ENCODE measurements at regions not wholly inside any gene's neighbourhood (a gene's known extent, or its start where the extent isn't known, plus 50 kb on each side); places are given as distances from the start of the nearest gene placed in this dataset.
"Not testable (repeated sequence)": the region's sequence is repeated elsewhere in the genome, so short reads cannot be mapped to it uniquely, and the experiment has no call there.

DNA sequence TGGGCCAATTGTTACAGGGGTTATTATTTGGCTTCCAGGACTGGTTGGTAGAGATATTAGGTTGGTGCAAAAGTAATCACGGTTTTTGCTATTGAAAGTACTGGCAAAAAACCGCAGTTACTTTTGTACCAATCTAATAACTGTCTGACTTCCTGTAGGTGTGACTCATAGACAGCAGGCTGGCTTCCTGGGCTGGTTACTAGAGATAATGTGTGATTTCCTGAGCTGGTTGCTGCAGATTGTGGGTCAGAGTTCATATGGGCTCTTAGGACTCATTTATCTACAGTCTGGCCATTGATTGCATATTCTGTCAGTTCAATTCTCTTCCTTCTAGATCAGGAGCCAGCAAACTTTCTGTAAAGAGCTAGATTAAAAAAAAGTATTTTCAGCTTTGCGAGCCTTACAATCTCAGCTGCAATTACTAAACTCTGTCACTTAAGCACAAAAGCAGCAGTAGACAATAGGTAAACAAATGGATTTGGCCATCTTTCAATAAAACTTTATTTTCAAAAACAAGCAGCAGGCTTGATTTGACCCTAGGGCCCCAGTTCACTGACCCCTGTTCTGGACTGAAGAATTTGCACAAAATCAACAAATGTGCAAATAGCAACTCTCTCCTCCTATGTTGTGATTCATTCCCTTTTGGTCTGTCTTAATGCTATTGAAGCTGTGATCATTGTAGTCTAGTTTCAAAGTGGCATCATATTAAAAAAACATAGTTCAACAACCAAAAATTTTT is 50.8 kb upstream of the BOD1L1 start:
- DNase-seq (ENCODE audit: low read depth) = no peak

DNA sequence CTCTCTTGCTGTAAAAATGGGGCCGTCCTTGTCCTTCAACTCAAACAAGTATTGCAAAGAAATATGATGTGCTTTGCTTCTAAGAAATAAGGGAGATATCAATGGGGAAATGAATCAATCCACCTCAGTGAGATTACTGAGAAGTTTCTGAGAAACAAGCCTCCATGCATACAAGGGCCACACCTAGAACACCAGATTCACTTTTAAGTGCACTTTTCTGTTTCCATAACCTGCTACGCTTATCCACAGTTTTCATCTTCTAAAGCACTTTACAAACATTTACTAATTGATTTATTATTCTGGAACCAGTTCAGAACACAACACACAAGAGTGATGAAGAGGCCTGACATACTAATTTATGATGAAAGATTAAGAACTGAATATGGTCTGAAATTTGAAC is 54.0 kb upstream of the BOD1L1 start:
- no peak for DNase-seq (ENCODE audit: low read depth)

DNA sequence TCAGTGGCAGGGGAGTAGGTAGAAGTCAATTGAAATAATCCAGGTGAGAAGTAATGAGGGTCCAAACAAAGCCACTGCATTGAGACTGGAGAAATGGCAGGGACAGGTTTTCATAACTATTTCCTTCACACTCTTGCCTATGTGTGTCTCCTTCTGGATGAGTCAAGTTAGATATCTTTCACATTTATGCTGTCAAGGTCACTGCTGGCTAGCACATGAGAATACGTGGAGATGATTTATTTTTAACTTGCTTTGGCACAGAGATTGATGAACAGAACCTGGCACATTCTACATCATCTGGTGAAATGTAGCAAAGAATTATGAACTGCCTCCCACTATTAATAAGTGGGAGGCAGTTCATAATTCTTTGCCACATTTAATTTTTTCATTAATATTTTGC is 66.7 kb upstream of the BOD1L1 start:
- DNase-seq (ENCODE audit: low read depth) = no peak

DNA sequence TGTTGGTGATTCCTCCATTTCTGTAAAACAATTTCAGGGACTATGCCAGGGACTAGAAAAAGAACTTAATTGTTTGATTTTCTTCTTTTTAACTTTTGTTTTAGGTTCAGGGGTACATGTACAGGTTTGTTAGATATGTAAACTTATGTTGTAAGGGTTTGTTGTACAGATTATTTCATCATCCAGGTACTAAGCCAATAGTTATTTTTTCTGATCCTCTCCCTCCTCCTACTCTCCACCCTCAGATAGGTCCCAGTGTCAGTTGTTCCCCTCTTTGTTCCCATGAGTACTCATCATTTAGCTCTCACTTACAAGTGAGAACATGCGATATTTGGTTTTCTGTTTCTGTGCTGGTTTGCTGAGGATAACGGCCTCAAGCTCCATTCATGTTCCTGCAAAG is 70.8 kb upstream of the BOD1L1 start:
- no peak for DNase-seq (ENCODE audit: low read depth)

DNA sequence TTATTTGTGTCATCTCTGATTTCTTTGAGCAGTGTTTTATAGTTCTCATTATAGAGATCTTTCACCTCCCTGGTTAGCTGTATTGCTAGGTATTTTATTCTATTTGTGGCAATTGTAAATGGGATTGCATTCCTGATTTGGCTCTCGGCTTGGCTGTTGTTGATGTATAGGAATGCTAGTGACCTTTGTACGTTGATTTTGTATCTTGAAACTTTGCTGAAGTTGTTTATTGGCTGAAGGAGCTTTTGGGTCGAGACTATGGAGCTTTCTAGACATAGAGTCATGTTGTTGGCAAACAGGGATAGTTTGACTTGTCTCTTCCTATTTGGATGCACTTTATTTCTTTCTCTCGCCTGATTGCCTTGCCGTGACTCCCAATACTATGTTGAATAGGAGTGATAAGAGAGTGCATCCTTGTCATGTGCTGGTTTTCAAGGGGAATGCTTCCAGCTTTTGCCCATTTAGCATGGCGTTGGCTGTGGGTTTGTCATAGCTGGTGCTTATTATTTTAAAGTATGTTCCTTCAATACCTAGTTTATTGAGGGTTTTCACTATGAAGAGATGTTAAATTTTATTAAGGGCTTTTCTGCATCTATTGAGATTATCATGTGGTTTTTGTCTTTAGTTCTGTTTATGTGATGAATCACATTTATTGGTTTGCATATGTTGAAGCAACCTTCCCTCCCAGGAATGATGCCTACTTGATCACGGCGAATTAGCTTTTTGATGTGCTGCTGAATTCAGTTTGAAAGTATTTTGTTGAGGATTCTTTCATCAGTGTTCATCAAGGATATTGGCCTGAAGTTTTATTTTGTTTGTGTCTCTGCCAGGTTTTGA is 72.7 kb upstream of the BOD1L1 start:
- peak; percentile 62 for DNase-seq (ENCODE audit: low read depth)

DNA sequence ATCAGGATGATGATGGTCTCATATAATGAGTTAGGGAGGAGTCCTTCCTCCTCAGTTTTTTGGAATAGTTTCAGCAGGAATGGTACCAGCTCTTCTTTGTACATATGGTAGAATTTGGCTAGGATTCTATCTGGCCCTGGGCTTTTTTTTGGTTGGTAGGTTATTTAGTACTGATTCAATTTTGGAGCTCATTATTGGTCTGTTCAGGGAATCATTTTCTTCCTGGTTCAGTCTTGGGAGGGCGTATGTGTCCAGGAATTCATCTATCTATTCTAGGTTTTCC is 73.3 kb upstream of the BOD1L1 start:
- not testable (repeated sequence) for DNase-seq (ENCODE audit: low read depth)

DNA sequence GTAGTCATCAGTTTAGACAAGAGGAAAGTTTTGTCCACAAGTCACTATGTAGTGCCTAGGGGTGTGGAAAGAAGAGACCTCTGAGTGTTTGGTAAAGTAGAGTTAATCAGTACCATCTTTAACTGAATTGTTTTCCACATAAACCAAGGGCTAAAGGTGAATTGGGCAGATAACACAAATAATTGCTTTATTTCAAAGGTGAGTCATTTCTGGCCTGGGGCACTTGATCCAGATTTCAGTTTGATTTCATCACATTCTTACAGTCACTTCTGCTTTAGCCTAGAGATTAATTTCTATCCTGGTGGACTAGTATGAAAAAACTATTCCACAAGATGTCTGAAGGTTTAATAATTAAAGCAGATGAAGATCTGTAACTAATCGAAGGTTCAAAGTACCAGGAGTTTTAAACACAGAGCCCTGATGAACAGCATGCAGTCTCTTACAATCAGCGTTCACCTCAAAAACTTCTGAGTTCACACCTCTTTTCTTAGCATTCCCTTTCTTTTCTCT is 74.5 kb upstream of the BOD1L1 start:
- DNase-seq (ENCODE audit: low read depth) = no peak

DNA sequence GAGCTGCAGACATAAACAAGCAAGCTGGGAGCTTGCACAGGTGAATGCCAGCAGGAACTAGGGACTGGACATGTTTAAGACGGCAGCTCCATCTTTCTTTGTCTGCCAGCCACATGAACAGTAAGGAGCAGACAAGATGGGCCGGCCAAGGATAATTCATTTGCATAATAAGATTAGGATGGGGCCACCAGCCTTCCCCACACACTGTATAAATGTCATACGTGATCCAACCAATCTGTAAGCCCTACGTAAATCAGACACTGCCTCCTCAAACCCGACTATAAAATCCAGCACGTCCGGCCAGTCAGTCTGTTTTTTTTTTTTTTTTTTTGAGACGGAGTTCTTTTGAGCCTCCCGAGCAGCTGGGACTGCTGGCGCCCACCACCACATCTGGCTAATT is 75.6 kb upstream of the BOD1L1 start:
- DNase-seq (ENCODE audit: low read depth) = no peak

DNA sequence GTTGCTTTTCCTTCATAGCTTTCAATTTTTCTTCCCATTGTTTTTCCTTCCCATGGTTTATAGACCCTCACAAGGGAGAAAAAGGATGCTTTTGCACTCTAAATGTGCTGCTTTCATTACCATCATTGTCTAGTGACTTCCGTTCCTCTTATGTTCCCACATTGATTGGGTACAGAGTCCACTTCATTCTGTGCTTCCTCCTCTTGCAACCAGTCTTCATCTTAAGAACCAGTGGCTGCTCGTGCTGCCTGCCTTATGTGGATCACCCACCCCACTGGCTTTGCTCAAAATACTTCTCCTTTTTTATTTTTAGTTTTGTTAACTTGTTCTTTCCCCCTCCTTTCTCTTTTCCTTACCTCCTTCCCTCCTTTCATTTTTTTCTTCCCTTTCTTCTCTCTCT is 76.5 kb upstream of the BOD1L1 start:
- DNase-seq (ENCODE audit: low read depth) = no peak

DNA sequence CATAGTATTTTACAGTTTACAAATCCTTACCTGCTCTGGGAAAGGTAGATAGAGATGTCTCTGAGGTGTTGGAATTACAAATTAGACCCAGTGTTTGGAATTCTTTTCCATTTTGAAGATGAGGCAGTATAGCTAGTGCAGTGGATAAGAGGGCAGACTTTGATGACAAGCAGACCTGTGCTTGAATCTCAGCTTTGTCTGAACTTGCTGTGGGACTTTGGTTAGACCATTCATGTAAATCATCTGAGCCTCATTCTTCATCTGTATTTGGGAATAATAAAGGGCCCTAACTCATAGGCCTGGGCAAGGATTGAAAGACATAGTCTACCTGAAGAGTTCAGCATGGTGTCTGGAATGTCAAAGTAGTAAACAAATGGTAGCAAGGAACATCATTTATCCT is 77.2 kb upstream of the BOD1L1 start:
- no peak for DNase-seq (ENCODE audit: low read depth)

DNA sequence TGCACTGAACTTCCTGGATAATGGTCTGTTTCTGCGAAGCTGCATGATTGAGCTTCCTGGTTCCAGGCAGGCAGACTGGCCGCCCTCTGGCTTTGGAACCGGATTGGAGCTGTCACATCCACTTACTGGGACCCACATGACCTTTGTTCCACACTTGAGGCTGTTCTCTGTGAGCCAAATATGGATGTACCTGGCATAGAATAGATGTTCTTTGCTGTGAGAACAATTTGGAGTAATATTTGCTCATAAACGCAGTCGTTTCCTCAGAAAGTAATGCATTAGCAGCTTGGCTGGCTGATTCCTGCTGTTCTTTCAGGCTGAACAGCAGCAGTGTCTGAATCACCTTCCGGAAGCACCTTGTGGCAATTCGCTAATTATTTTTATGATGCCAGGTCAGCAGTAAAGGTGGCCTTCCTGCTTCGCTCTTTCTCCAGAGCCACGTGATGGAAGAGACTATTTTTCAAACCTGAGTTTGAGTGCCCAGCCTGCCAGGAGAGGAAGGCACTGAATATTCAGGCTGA is 78.1 kb upstream of the BOD1L1 start:
- DNase-seq (ENCODE audit: low read depth) = no peak

DNA sequence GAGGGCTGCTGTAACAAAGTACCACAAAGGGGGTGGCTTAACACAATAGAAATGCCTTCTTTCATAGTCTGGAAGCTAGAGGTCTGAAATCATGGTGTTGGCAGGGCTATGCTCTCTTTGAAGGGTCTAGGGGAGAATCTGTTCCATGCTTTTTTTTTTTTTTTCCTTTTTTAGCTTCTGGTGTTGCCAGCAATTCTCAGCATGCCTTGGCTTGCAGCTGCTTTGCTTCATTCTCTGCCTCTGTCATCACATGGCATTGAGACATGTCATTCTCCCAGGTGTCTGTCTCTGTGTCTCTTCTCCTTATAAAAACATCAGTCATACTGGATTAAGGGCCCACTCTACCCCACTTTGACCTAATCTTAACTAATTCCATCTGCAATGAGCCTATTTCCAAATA is 78.6 kb upstream of the BOD1L1 start:
- no peak for DNase-seq (ENCODE audit: low read depth)

DNA sequence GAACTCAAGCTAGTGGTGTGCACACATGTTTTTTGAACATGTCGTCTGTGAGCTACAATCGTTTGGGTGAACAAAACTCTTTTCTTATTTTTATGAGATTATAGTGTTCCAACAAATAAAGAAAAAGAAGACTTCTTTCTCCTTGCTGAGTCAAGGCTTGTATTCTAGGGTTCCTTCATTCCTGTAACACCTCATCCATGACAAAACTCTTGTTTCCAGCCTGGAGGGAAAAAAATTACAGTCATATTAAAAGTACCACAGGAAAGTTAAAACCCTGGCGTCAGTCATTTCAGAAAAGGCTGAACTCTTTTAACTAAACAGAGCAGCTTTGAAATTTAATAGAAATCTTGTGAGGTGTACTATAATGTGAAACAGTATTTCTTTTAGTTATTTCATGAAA is 79.2 kb upstream of the BOD1L1 start:
- DNase-seq (ENCODE audit: low read depth) = no peak

DNA sequence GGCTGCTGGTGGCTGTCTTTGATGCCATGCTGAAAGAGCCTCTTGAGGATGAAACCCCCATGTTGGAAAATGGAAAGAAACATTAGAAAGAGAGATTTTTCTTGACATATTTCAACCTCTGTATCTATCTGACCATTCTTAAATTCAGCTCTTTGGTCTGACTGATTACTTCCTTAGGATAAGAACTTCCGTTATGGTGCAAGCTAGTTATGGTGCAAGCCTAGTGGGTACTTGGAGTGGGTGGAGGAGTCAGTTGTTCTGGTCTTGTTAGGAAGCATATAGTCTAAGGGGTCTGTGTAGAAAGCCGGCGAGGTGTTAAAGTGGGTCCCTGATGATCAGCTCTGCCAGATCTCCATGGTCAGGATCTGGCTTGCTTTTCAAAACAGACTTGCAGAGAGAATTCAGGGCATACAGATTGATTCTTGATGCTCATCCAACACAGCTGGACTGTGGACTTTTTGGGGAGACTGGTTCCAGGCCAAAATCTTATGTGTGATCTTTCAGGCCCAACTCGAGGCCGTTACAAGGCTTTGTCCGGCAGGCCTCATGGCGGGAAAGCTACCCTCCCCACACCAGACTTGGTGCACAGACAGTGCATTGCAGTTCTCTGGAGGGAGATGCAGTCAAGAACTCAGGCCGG is 82.8 kb upstream of the BOD1L1 start:
- DNase-seq (ENCODE audit: low read depth) = no peak

DNA sequence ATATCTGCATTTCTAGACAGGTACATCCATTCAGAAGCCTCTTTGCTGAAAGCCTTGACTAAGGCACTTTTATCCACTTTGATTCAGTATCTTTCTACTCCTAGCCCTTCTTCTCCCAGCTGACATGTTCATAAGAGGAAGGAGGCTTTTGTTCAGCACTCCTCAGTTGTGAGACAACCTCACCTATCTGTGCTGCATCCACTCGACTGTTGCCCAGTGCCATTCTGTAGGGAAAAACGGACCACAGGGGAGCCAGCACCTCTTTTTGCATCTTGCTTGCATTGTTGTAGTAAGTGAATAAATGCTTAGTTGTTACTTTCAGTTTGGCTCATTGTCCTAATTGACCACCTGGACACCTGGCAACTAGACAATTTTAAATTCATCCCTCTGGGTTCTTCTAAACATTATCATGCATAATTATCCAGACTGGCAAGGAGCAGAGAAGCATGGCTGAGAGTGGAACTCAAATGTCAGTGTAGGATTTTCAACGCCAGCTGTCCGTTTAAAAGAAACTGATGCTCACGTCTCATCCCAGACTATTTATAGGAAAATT is 83.8 kb upstream of the BOD1L1 start:
- DNase-seq (ENCODE audit: low read depth) = no peak

DNA sequence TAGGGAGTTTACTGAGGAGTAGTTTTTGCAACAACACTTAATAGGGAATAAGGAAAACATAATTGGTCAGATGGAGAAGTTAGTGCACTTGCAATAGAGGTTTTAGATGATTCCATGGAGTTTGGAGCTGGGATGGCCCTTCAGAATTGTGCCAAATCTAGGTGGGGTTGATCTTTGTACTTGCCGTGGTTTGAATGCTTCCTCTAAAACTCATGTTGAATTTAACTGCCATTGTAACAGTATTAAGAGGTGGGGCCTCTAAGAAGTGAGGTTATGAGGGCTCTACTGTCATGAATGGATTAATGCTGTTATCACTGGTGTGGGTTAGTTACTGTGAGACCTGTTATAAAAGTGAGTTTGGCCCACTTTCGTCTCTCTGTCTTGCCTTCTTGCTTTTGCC is 94.4 kb upstream of the BOD1L1 start:
- DNase-seq (ENCODE audit: low read depth) = no peak

DNA sequence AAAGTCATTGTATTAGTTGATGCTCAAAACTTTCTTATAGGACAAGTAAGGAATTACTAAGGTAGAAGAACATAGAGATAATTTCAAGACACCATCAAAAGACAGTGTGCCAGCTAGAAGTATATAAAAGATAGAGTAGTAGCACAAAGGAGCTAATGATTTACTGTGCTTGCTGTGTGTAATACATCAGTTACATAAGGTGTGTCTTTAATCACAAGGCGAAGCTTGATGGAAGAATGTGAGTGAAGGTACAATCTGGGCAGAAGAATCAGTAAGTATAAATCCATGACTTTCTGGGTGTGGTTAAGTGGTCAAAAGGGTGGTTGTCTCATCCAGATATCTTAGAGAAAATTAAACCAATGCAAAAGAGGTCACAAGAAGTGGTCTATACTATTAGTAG is 95.1 kb upstream of the BOD1L1 start:
- no peak for DNase-seq (ENCODE audit: low read depth)

DNA sequence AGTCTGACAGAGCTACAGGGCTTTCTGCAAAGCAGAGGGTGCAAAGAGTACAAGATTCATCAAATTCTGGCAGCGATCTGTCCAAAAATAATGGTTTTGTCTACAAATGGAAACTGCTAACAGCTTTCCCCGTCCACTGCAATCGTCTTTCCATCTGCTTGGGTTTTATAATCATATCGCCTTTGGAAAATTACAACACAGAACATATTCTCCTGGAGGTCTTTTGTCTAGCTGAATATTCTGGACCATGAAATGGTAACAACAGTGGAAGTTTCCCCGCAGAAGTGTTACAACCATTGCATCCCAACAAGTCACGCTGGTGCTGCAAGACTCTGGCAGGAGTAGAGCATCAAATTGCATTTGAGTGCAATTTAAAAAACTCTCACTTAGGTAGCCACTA is 101.2 kb upstream of the BOD1L1 start:
- DNase-seq (ENCODE audit: low read depth) = no peak

DNA sequence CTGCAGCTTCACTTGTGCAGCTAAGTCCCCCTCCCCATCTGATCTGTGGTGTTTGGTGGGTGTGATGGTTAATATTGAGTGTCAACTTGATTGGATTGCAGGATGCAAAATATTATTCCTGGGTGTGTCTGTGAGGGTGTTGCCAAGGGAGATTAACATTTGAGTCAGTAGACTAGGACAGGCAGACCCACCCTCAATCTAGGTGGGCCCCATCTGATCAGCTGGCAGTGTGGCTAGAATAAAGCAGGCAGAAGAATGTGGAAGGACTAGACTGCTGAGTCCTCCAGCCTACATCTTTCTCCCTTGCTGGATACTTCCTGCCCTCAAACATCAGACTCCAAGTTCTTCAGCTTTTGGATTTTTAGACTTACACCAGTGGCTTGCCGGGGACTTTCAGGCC is 103.5 kb upstream of the BOD1L1 start:
- DNase-seq (ENCODE audit: low read depth) = no peak

DNA sequence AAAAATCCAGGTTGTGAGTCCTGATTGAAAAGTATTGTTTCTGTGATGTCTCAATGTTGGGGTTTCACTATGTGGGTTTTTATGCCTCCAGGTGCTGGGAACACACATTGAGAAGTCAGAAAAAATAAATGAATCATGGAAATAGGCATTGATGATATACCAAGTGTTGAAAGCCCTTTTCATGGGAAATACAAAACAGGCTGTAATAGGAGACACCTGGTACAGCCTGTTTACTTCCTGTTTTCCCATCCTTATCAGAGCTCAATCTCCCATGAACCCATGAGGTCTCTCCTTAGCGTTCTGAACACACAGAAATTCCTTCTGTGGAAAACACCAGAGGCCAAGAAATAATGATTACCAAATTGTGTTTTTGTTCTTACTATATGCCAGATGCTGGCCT is 106.3 kb upstream of the BOD1L1 start:
- no peak for DNase-seq (ENCODE audit: low read depth)

DNA sequence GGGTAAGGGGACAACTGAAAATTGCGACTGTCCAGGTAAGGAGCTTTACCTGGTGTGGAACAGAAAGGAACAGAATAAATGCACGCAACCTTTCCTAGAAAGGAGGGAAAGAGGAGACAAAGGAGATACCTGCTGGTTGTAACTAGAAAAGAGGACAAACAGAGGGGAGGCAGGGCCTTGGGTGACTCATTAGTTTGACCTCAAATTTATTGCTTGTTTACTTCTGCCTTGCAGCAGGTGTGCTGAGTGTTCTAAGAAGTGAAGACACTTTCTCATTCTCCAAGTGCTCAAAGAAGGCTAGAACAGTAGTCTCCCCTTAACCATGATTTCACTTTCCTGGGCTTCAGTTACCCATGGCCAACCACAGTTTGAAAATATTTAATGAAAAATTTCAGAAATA is 123.1 kb upstream of the BOD1L1 start:
- no peak for DNase-seq (ENCODE audit: low read depth)

DNA sequence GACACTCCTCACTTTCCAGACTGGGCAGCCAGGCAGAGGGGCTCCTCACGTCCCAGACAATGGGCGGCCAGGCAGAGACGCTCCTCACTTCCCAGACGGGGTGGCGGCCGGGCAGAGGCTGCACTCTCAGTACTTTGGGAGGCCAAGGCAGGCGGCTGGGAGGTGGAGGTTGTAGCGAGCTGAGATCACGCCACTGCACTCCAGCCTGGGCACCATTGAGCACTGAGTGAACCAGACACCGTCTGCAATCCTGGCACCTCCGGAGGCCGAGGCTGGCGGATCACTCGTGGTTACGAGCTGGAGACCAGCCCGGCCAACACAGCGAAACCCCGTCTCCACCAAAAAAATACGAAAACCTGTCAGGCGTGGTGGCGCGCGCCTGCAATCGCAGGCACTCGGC is 134.1 kb upstream of the BOD1L1 start:
- not testable (repeated sequence) for DNase-seq (ENCODE audit: low read depth)

DNA sequence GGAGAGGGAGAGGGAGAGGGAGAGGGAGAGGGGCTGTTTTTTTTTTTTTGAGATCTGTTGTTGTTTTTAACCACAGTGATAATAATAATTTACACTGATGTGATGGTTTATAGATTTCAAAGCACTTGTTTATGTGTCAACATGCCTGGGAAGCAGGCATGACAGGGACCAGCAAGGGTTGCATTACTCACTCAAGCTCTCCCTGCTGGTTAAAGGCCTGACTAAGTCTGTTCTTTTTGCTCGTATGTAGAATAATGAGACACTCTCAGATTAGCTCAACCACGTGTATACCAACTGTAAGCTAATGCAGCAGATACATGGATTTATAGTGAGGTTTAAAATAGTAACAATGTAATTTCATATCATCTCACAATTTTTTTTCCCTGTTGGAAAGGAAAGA is 134.6 kb upstream of the BOD1L1 start:
- no peak for DNase-seq (ENCODE audit: low read depth)
